ENCODE measurements at regions not wholly inside any gene's neighbourhood (a gene's known extent, or its start where the extent isn't known, plus 50 kb on each side); places are given as distances from the start of the nearest gene placed in this dataset.

- Histone ChIP-seq H3K27me3 (ENCODE audit: insufficient read depth, low read length) (no peaks in the 10 kb centered on the region), H3K4me2 (ENCODE audit: insufficient read depth, insufficient read length, low read length) (no peak overlapping the region), H3K9ac (ENCODE audit: extremely low read depth, insufficient read length, low read length) (no peak overlapping the region), H3K56ac (ENCODE audit: insufficient read length, low read depth, low read length) (no peak overlapping the region), H3K14ac (ENCODE audit: insufficient read depth, low read length) (no peak overlapping the region), H2BK20ac (ENCODE audit: low read depth, low read length, poor library complexity, severe bottlenecking) (no peak overlapping the region), H3K18ac (ENCODE audit: insufficient read length, low read depth, low read length) (no peak overlapping the region), H2AK5ac (ENCODE audit: insufficient read length, low read length) (no peak overlapping the region), H4K8ac (replicated peaks; ENCODE audit: insufficient read length, low read depth, low read length) (no peak overlapping the region), H3K79me2 (ENCODE audit: insufficient read depth, low read length) (no peaks in the 10 kb centered on the region), H2BK12ac (ENCODE audit: insufficient read length, low read depth, low read length) (no peak overlapping the region), H2AFZ (ENCODE audit: low read length) (no peak overlapping the region), H3K79me1 (ENCODE audit: insufficient read depth, low read depth, low read length, poor library complexity, severe bottlenecking) (no peaks in the 10 kb centered on the region), H2BK120ac (ENCODE audit: low read depth, low read length, poor library complexity, severe bottlenecking) (no peak overlapping the region), H3K27ac (ENCODE audit: insufficient read length, low read depth, low read length) (no peak overlapping the region), H3K4me1 (ENCODE audit: insufficient read depth, low read length) (peaks cover 3% of the 10 kb centered on the region; the same call in 1 of the 2 replicates), H4K5ac (ENCODE audit: insufficient read length, low read depth, low read length) (no peak overlapping the region), H3K23me2 (ENCODE audit: insufficient read length, low read depth, low read length, poor library complexity, severe bottlenecking) (no peaks in the 10 kb centered on the region), H4K20me1 (ENCODE audit: control insufficient read depth, insufficient read depth, insufficient read length) (no peaks in the 10 kb centered on the region), H4K91ac (ENCODE audit: insufficient read length, low read depth, low read length) (no peak overlapping the region), H3K4ac (ENCODE audit: low read depth, low read length) (no peak overlapping the region), H3T11ph (ENCODE audit: low read length) (no peak overlapping the region), H3K23ac (ENCODE audit: insufficient read length, low read depth, low read length) (no peak overlapping the region), H3K9me3 (ENCODE audit: control insufficient read depth, low read depth, low read length) (no peaks in the 10 kb centered on the region), H2BK15ac (ENCODE audit: low read depth, low read length) (no peak overlapping the region), H2BK5ac (ENCODE audit: insufficient read length, low read length) (no peak overlapping the region)
- Mint-ChIP-seq H3K27ac (no peak overlapping the region), H3K27me3 (ENCODE audit: low read depth) (no peaks in the 10 kb centered on the region; the same call in 1 of the 2 replicates), H3K4me3 (no peak overlapping the region), H3K4me1 (peaks cover 8 to 9% of the 10 kb centered on the region in 2 experiments), H3K9me3 (no peaks in the 10 kb centered on the region; a peak in 1 of 5 replicates), H3K36me3 (ENCODE audit: insufficient read depth in 1 of 3, low read depth in 3 of 3) (peaks cover 0 to 4% (median 0%) of the 10 kb centered on the region in 3 experiments; a peak in 1 of 7 replicates)
- TF ChIP-seq CTCF (conservative IDR thresholded peaks at IDR 0.05): no peak
- no CpG with 5 or more reads among the region's 5 CpGs for WGBS (ENCODE audit: extremely low coverage, insufficient read length, low lambda C conversion rate)
- DNase-seq: no peak
These were observed 172.5 kb upstream of the GADL1 start for GRCh38 chr3:31067004-31067403.
